CD8-positive, alpha-beta memory T cell (primary cell): ENCODE measurements at regions not wholly inside any gene's neighbourhood (a gene's known extent, or its start where the extent isn't known, plus 50 kb on each side); places are given as distances from the start of the nearest gene placed in this dataset.

Source experiments
- CTCF ChIA-PET: fragments of 350-600 bp; sonication (Branson Sonifier 250); formaldehyde crosslinking; loops from one replicate; lab custom pipeline; 2021; ENCODE audit warnings: antibody characterized with exemption; lab: Charles Lee
- POLR2A ChIA-PET: fragments of 350-600 bp; sonication (Branson Sonifier 250); formaldehyde crosslinking; loops from one replicate; lab custom pipeline; 2021; ENCODE audit warnings: antibody characterized with exemption; lab: Charles Lee
- DNase-seq, 5 donors: peaks; one replicate each; pipeline versions ENCODE4 v3.0.0 to v3.0.0-alpha.2; 2020 to 2022; ENCODE audit warnings: mixed read lengths in 1 of 5
- H3K27ac ChIP-seq: one replicate; pipeline ENCODE4 v1.7.0; 2013; ENCODE audit warnings: low read depth, mild to moderate bottlenecking, low read length, moderate library complexity
- H3K27me3 ChIP-seq: 2 replicates; pipeline ENCODE4 v1.7.0; 2013; ENCODE audit warnings: low read length, mild to moderate bottlenecking; ENCODE audit not compliant: insufficient read depth, poor library complexity, severe bottlenecking
- H3K36me3 ChIP-seq: 2 replicates; pipeline ENCODE4 v1.7.0; 2013; ENCODE audit warnings: mild to moderate bottlenecking, low read length, moderate library complexity; ENCODE audit not compliant: insufficient read depth
- H3K4me1 ChIP-seq: 2 replicates; pipeline ENCODE4 v1.7.0; 2013; ENCODE audit warnings: mild to moderate bottlenecking, low read length, moderate library complexity; ENCODE audit not compliant: insufficient read depth
- H3K4me3 ChIP-seq: 2 replicates; pipeline ENCODE4 v1.7.0; 2013; ENCODE audit warnings: mild to moderate bottlenecking, low read length
- H3K9me3 ChIP-seq: 2 replicates; pipeline ENCODE4 v1.7.0; 2013; ENCODE audit warnings: mild to moderate bottlenecking, low read length
- H3K27ac Mint-ChIP-seq, 8 donors: one replicate each; pipeline ENCODE4 v1.8.0; 2020 to 2021; ENCODE audit warnings: mixed read lengths in 8 of 8, mild to moderate bottlenecking in 6 of 8, inconsistent platforms in 3 of 8, moderate library complexity in 3 of 8
- H3K27me3 Mint-ChIP-seq, 2 donors: one replicate each; pipeline ENCODE4 v1.8.0; 2020 to 2021; ENCODE audit warnings: mixed read lengths in 2 of 2, mild to moderate bottlenecking in 1 of 2, moderate library complexity in 1 of 2
- H3K36me3 Mint-ChIP-seq, 3 donors: one replicate each; pipeline ENCODE4 v1.8.0; 2020 to 2021; ENCODE audit warnings: mixed read lengths in 3 of 3, inconsistent platforms in 1 of 3, mild to moderate bottlenecking in 1 of 3
- H3K4me1 Mint-ChIP-seq, 3 donors: one replicate each; pipeline ENCODE4 v1.8.0; 2020 to 2021; ENCODE audit warnings: mixed read lengths in 3 of 3, inconsistent platforms in 1 of 3, mild to moderate bottlenecking in 1 of 3
- H3K4me3 Mint-ChIP-seq, 7 donors: one replicate each; pipeline ENCODE4 v1.8.0; 2020 to 2021; ENCODE audit warnings: mixed read lengths in 7 of 7, mild to moderate bottlenecking in 6 of 7, moderate library complexity in 4 of 7, inconsistent platforms in 2 of 7
- H3K9me3 Mint-ChIP-seq, 5 donors: one replicate each; pipeline ENCODE4 v1.8.0; 2020 to 2022; ENCODE audit warnings: mixed read lengths in 5 of 5, mild to moderate bottlenecking in 3 of 5, moderate library complexity in 2 of 5, inconsistent platforms in 1 of 5

GRCh38 chr18:77573571-77573970 lies 323.9 kb downstream of the GALR1 start:
- Mint-ChIP-seq H3K4me3 (no peak overlapping the region), H3K4me1 (no peaks in the 10 kb centered on the region), H3K9me3 (peaks cover 0 to 8% (median 1%) of the 10 kb centered on the region in 5 donors), H3K36me3 (no peaks in the 10 kb centered on the region), H3K27me3 (peaks cover 17 to 34% of the 10 kb centered on the region in 2 donors), H3K27ac (no peak overlapping the region)
- Histone ChIP-seq H3K4me1 (no peaks in the 10 kb centered on the region), H3K9me3 (no peaks in the 10 kb centered on the region), H3K27ac (no peak overlapping the region), H3K4me3 (no peak overlapping the region), H3K27me3 (no peaks in the 10 kb centered on the region), H3K36me3 (no peaks in the 10 kb centered on the region)
- CTCF ChIA-PET, result no interaction called here
- POLR2A ChIA-PET, result no interaction called here
- no peak for DNase-seq

GRCh38 chr18:77590943-77591515 lies 341.4 kb downstream of the GALR1 start:
- no peak overlapping the region for H3K27ac ChIP-seq
- H3K4me3 Mint-ChIP-seq, result no peak overlapping the region
- H3K4me1 Mint-ChIP-seq, result no peaks in the 10 kb centered on the region
- H3K4me3 ChIP-seq, result no peak overlapping the region
- DNase-seq, result no peak
- peaks cover 3 to 8% of the 10 kb centered on the region in 2 donors for H3K27me3 Mint-ChIP-seq
- H3K36me3 ChIP-seq, result no peaks in the 10 kb centered on the region
- H3K36me3 Mint-ChIP-seq, result peaks cover 0 to 2% (median 0%) of the 10 kb centered on the region in 3 donors
- H3K27ac Mint-ChIP-seq, result peak overlapping the region in 1 of 8 donors; percentile 92
- ChIA-PET CTCF (no interaction called here), POLR2A (no interaction called here)
- H3K27me3 ChIP-seq, result no peaks in the 10 kb centered on the region
- H3K4me1 ChIP-seq, result no peaks in the 10 kb centered on the region
- H3K9me3 Mint-ChIP-seq, result no peaks in the 10 kb centered on the region
- H3K9me3 ChIP-seq, result no peaks in the 10 kb centered on the region

- H3K4me1 Mint-ChIP-seq, result no peaks in the 10 kb centered on the region
- Histone ChIP-seq H3K9me3 (no peaks in the 10 kb centered on the region), H3K4me3 (no peak overlapping the region), H3K27ac (no peak overlapping the region), H3K27me3 (no peaks in the 10 kb centered on the region), H3K4me1 (no peaks in the 10 kb centered on the region), H3K36me3 (no peaks in the 10 kb centered on the region)
- DNase-seq, result no peak
- H3K36me3 Mint-ChIP-seq, result no peaks in the 10 kb centered on the region
- H3K4me3 Mint-ChIP-seq, result no peak overlapping the region
- no peak overlapping the region for H3K27ac Mint-ChIP-seq
- CTCF ChIA-PET, result no interaction called here
- H3K27me3 Mint-ChIP-seq, result peaks cover 0 to 5% of the 10 kb centered on the region in 2 donors
- H3K9me3 Mint-ChIP-seq, result no peaks in the 10 kb centered on the region
- POLR2A ChIA-PET, result no interaction called here
Observed at GRCh38 chr18:77597726-77598125, 348.1 kb downstream of the GALR1 start.

- Histone ChIP-seq H3K9me3 (no peaks in the 10 kb centered on the region), H3K36me3 (no peaks in the 10 kb centered on the region), H3K4me3 (no peak overlapping the region), H3K27me3 (no peaks in the 10 kb centered on the region), H3K27ac (no peak overlapping the region), H3K4me1 (no peaks in the 10 kb centered on the region)
- H3K9me3 Mint-ChIP-seq, result no peaks in the 10 kb centered on the region
- no peaks in the 10 kb centered on the region for H3K27me3 Mint-ChIP-seq
- H3K36me3 Mint-ChIP-seq, result no peaks in the 10 kb centered on the region
- DNase-seq, result no peak
- ChIA-PET POLR2A (no interaction called here), CTCF (no interaction called here)
- H3K4me3 Mint-ChIP-seq, result no peak overlapping the region
- H3K4me1 Mint-ChIP-seq, result no peaks in the 10 kb centered on the region
- H3K27ac Mint-ChIP-seq, result no peak overlapping the region
Observed at GRCh38 chr18:77600674-77601073, 351.0 kb downstream of the GALR1 start.

- Mint-ChIP-seq H3K4me3 (no peak overlapping the region), H3K27ac (no peak overlapping the region), H3K27me3 (peaks cover 0 to 4% of the 10 kb centered on the region in 2 donors), H3K9me3 (no peaks in the 10 kb centered on the region), H3K36me3 (no peaks in the 10 kb centered on the region), H3K4me1 (no peaks in the 10 kb centered on the region)
- H3K4me1 ChIP-seq, result no peaks in the 10 kb centered on the region
- no peaks in the 10 kb centered on the region for H3K27me3 ChIP-seq
- H3K27ac ChIP-seq, result no peak overlapping the region
- ChIA-PET POLR2A (no interaction called here), CTCF (no interaction called here)
- no peaks in the 10 kb centered on the region for H3K9me3 ChIP-seq
- H3K36me3 ChIP-seq, result no peaks in the 10 kb centered on the region
- no peak overlapping the region for H3K4me3 ChIP-seq
- DNase-seq, result no peak
Observed at GRCh38 chr18:77601567-77601966, 351.9 kb downstream of the GALR1 start.

GRCh38 chr18:77607087-77607486 lies 357.4 kb downstream of the GALR1 start:
- Mint-ChIP-seq H3K4me1 (no peaks in the 10 kb centered on the region), H3K27me3 (peaks cover 2 to 9% of the 10 kb centered on the region in 2 donors), H3K27ac (no peak overlapping the region), H3K9me3 (no peaks in the 10 kb centered on the region), H3K4me3 (no peak overlapping the region), H3K36me3 (no peaks in the 10 kb centered on the region)
- no peak overlapping the region for H3K27ac ChIP-seq
- CTCF ChIA-PET, result no interaction called here
- no peaks in the 10 kb centered on the region for H3K4me1 ChIP-seq
- DNase-seq, result no peak
- POLR2A ChIA-PET, result no interaction called here
- H3K27me3 ChIP-seq, result no peaks in the 10 kb centered on the region
- H3K4me3 ChIP-seq, result no peak overlapping the region
- H3K36me3 ChIP-seq, result no peaks in the 10 kb centered on the region
- H3K9me3 ChIP-seq, result no peaks in the 10 kb centered on the region

- no peak overlapping the region for H3K27ac Mint-ChIP-seq
- H3K4me1 Mint-ChIP-seq, result no peaks in the 10 kb centered on the region
- Histone ChIP-seq H3K4me1 (no peaks in the 10 kb centered on the region), H3K27me3 (no peaks in the 10 kb centered on the region), H3K27ac (no peak overlapping the region), H3K9me3 (no peaks in the 10 kb centered on the region), H3K4me3 (no peak overlapping the region), H3K36me3 (no peaks in the 10 kb centered on the region)
- DNase-seq, result no peak
- no peaks in the 10 kb centered on the region for H3K9me3 Mint-ChIP-seq
- POLR2A ChIA-PET, result no interaction called here
- CTCF ChIA-PET, result no interaction called here
- no peaks in the 10 kb centered on the region for H3K36me3 Mint-ChIP-seq
- no peak overlapping the region for H3K4me3 Mint-ChIP-seq
- peaks cover 4 to 15% of the 10 kb centered on the region in 2 donors for H3K27me3 Mint-ChIP-seq
Observed at GRCh38 chr18:77608807-77609206, 359.2 kb downstream of the GALR1 start.

GRCh38 chr18:77617694-77618093 lies 368.0 kb downstream of the GALR1 start:
- ChIA-PET POLR2A (no interaction called here), CTCF (no interaction called here)
- Histone ChIP-seq H3K4me3 (no peak overlapping the region), H3K27me3 (no peaks in the 10 kb centered on the region), H3K4me1 (no peaks in the 10 kb centered on the region), H3K36me3 (no peaks in the 10 kb centered on the region), H3K27ac (no peak overlapping the region), H3K9me3 (no peaks in the 10 kb centered on the region)
- Mint-ChIP-seq H3K9me3 (no peaks in the 10 kb centered on the region), H3K27me3 (peaks cover 9 to 26% of the 10 kb centered on the region in 2 donors), H3K27ac (no peak overlapping the region), H3K4me1 (peaks cover 5 to 15% (median 14%) of the 10 kb centered on the region in 3 donors), H3K4me3 (no peak overlapping the region), H3K36me3 (no peaks in the 10 kb centered on the region)
- no peak for DNase-seq
